ENCODE measurements at regions not wholly inside any gene's neighbourhood (a gene's known extent, or its start where the extent isn't known, plus 50 kb on each side); places are given as distances from the start of the nearest gene placed in this dataset.

DNA sequence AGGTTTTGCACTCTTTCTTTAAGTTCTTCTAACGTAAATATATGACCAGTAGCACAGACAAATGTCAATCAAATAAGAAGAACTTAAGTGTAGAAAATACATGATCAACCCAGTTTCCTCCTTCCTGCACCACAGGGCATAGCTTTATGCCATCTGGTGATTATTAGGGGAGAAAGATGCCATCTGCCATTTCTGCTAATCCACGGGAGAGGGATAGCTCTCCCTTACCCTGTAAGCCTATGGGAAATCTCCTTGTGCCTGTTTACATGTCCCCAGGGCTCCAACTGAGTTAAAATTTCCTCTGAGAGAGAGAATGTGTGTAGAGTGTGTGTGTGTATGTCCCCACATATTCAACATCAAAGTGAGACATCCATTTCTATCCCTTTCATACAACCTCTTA is 135.9 kb downstream of the RSL24D1 start:
- Histone ChIP-seq H3K27ac (replicated peaks) (no peak overlapping the region), H3K4me3 (replicated peaks; ENCODE audit: insufficient read depth, low read length) (no peak overlapping the region), H3K27me3 (ENCODE audit: insufficient read depth, poor library complexity, severe bottlenecking) (no peaks in the 10 kb centered on the region)
- DNase-seq (ENCODE audit: low read depth in 1 of 2, low spot score in 1 of 2), result no peak
- TF ChIP-seq, protein P1, sequence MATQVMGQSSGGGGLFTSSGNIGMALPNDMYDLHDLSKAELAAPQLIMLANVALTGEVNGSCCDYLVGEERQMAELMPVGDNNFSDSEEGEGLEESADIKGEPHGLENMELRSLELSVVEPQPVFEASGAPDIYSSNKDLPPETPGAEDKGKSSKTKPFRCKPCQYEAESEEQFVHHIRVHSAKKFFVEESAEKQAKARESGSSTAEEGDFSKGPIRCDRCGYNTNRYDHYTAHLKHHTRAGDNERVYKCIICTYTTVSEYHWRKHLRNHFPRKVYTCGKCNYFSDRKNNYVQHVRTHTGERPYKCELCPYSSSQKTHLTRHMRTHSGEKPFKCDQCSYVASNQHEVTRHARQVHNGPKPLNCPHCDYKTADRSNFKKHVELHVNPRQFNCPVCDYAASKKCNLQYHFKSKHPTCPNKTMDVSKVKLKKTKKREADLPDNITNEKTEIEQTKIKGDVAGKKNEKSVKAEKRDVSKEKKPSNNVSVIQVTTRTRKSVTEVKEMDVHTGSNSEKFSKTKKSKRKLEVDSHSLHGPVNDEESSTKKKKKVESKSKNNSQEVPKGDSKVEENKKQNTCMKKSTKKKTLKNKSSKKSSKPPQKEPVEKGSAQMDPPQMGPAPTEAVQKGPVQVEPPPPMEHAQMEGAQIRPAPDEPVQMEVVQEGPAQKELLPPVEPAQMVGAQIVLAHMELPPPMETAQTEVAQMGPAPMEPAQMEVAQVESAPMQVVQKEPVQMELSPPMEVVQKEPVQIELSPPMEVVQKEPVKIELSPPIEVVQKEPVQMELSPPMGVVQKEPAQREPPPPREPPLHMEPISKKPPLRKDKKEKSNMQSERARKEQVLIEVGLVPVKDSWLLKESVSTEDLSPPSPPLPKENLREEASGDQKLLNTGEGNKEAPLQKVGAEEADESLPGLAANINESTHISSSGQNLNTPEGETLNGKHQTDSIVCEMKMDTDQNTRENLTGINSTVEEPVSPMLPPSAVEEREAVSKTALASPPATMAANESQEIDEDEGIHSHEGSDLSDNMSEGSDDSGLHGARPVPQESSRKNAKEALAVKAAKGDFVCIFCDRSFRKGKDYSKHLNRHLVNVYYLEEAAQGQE (IDR thresholded peaks at IDR 0.05; ENCODE audit: insufficient replicate concordance, low read depth), result no peak
- no peak for TF ChIP-seq POLR2AphosphoS5 (IDR thresholded peaks at IDR 0.05; ENCODE audit: low read depth)
- TF ChIP-seq SPI1 (IDR thresholded peaks at IDR 0.05; ENCODE audit: borderline replicate concordance, low read depth), result no peak
- TF ChIP-seq, protein P2, sequence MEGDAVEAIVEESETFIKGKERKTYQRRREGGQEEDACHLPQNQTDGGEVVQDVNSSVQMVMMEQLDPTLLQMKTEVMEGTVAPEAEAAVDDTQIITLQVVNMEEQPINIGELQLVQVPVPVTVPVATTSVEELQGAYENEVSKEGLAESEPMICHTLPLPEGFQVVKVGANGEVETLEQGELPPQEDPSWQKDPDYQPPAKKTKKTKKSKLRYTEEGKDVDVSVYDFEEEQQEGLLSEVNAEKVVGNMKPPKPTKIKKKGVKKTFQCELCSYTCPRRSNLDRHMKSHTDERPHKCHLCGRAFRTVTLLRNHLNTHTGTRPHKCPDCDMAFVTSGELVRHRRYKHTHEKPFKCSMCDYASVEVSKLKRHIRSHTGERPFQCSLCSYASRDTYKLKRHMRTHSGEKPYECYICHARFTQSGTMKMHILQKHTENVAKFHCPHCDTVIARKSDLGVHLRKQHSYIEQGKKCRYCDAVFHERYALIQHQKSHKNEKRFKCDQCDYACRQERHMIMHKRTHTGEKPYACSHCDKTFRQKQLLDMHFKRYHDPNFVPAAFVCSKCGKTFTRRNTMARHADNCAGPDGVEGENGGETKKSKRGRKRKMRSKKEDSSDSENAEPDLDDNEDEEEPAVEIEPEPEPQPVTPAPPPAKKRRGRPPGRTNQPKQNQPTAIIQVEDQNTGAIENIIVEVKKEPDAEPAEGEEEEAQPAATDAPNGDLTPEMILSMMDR (IDR thresholded peaks at IDR 0.05; ENCODE audit: insufficient read depth, low read length), result no peak
- no peak for TF ChIP-seq GABPA (IDR thresholded peaks at IDR 0.05; ENCODE audit: low read depth)

DNA sequence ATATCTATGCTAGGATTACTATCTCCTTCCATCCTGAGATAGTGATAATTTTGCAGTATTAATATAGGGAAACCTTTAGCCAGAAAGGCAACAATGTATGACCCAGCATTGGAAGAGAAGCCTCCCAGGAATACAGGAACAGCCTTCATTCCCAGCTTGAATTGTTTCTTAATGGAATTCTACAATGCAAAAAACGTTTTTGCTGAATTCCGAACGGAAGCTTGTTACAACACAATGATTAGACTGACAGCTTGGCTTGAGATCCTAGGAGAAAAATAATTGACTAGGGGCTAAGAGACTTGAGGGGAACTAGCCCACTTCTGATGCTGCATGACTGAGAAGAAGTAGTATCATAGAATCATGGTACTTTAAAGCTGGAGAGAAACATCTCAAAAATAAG is 140.2 kb downstream of the RSL24D1 start:
- DNase-seq (ENCODE audit: low read depth in 1 of 2, low spot score in 1 of 2), result no peak
- H3K4me3 ChIP-seq (replicated peaks; ENCODE audit: insufficient read depth, low read length), result no peak overlapping the region
- TF ChIP-seq GABPA (IDR thresholded peaks at IDR 0.05; ENCODE audit: low read depth), result no peak
- TF ChIP-seq, protein P2 (IDR thresholded peaks at IDR 0.05; ENCODE audit: insufficient read depth, low read length), result no peak
- TF ChIP-seq, protein P1 (IDR thresholded peaks at IDR 0.05; ENCODE audit: insufficient replicate concordance, low read depth), result no peak
- no peak for TF ChIP-seq POLR2AphosphoS5 (IDR thresholded peaks at IDR 0.05; ENCODE audit: low read depth)
- TF ChIP-seq SPI1 (IDR thresholded peaks at IDR 0.05; ENCODE audit: borderline replicate concordance, low read depth), result no peak
- no peak overlapping the region for H3K27ac ChIP-seq (replicated peaks)
- H3K27me3 ChIP-seq (ENCODE audit: insufficient read depth, poor library complexity, severe bottlenecking), result no peaks in the 10 kb centered on the region

DNA sequence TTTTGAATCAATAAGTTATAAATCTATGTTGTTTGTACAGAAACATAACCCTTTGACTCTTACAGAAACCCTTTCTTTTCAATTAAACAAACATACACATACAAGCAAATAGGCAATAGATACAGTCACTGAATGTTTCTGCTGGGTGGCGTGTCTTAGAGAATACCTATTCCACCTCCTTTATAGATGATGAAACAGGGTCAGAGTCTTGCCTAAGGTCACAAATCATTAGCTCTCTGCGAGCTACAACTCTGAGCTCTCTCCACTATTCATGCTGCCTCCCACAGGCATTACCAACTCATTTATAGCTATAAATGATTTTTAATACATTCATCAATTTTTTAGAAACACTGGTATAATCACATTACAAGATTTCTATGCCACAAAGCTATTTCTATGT is 152.6 kb downstream of the RSL24D1 start:
- no peak overlapping the region for H3K27ac ChIP-seq (replicated peaks)
- no peak overlapping the region for H3K4me3 ChIP-seq (replicated peaks; ENCODE audit: insufficient read depth, low read length)
- peaks cover 2% of the 10 kb centered on the region for H3K27me3 ChIP-seq (ENCODE audit: insufficient read depth, poor library complexity, severe bottlenecking)
- no peak for TF ChIP-seq SPI1 (IDR thresholded peaks at IDR 0.05; ENCODE audit: borderline replicate concordance, low read depth)
- TF ChIP-seq, protein P2 (IDR thresholded peaks at IDR 0.05; ENCODE audit: insufficient read depth, low read length), result no peak
- no peak for TF ChIP-seq GABPA (IDR thresholded peaks at IDR 0.05; ENCODE audit: low read depth)
- TF ChIP-seq, protein P1 (IDR thresholded peaks at IDR 0.05; ENCODE audit: insufficient replicate concordance, low read depth), result no peak
- no peak for TF ChIP-seq POLR2AphosphoS5 (IDR thresholded peaks at IDR 0.05; ENCODE audit: low read depth)
- no peak for DNase-seq (ENCODE audit: low read depth in 1 of 2, low spot score in 1 of 2)

Data from HL-60 (cell line).